Astrocyte of the spinal cord (primary cell): ENCODE measurements at regions not wholly inside any gene's neighbourhood (a gene's known extent, or its start where the extent isn't known, plus 50 kb on each side); places are given as distances from the start of the nearest gene placed in this dataset.

ENCODE experiments used
- DNase-seq: peaks from one replicate; pipeline ENCODE4 v3.0.0; 2011; ENCODE audit warnings: low read depth, low spot score
- H3K4me3 ChIP-seq: 2 replicates; pipeline ENCODE4 v1.5.1; 2011; ENCODE audit warnings: low read depth, mild to moderate bottlenecking, low read length, moderate library complexity
- in situ Hi-C: cut with HindIII; loops from 2 replicates; pipeline ENCODE4 v1.10.0; 2017; ENCODE audit warnings: low sequenced_read_pairs
- TF ChIP-seq, protein P1 (sequence below): IDR thresholded peaks from 2 replicates; pipeline ENCODE4 v1.5.1; 2012; ENCODE audit warnings: low read depth, mild to moderate bottlenecking, low read length, inconsistent platforms

DNA sequence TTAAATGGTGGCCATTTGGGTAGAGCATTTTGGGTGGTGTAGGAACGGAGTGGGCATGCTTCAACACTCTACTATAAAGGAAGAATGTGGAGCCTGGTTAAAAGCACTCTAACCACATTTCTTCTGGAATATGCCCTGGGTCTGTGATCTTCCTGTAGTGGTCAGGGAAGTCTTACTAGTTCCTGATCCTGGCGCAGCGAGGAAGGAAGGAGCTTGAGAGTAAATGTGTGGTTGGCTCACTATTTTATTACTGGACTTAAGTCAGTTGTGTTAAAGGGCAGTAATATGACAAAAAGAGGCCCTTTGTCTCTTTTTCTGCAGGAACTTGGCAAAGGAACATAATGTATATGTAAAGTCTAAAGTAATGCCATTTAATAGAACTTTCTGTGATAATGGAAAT is 197.6 kb upstream of the ZPLD1 start:
- TF ChIP-seq, protein P1, sequence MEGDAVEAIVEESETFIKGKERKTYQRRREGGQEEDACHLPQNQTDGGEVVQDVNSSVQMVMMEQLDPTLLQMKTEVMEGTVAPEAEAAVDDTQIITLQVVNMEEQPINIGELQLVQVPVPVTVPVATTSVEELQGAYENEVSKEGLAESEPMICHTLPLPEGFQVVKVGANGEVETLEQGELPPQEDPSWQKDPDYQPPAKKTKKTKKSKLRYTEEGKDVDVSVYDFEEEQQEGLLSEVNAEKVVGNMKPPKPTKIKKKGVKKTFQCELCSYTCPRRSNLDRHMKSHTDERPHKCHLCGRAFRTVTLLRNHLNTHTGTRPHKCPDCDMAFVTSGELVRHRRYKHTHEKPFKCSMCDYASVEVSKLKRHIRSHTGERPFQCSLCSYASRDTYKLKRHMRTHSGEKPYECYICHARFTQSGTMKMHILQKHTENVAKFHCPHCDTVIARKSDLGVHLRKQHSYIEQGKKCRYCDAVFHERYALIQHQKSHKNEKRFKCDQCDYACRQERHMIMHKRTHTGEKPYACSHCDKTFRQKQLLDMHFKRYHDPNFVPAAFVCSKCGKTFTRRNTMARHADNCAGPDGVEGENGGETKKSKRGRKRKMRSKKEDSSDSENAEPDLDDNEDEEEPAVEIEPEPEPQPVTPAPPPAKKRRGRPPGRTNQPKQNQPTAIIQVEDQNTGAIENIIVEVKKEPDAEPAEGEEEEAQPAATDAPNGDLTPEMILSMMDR, result no peak
- H3K4me3 ChIP-seq, result no peak overlapping the region
- in situ Hi-C loops, result no loop called here

DNA sequence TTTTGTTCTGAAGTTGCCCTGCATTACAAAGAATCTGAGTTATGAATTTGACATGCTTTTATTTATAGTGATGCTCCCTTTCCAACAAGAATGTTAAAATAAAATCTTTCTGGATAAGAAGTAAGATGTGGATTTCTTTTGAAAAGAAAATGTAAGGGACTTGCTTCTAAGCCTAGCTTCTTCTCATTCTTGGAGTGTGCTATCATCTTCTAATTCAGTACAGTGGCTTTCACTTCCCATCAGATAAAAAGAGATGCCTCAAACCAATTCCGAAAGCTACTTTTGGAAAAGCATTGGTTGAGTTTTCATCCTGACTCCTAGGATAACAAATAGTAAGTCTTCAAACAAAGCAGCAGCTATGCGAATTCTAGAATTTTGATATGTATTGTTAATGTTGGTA is 197.0 kb upstream of the ZPLD1 start:
- in situ Hi-C loops, result no loop called here
- no peak overlapping the region for H3K4me3 ChIP-seq
- no peak for DNase-seq
- TF ChIP-seq, protein P1, result no peak

More for the DNA sequence above, 197.6 kb upstream of the ZPLD1 start:
- DNase-seq, result no peak

DNA sequence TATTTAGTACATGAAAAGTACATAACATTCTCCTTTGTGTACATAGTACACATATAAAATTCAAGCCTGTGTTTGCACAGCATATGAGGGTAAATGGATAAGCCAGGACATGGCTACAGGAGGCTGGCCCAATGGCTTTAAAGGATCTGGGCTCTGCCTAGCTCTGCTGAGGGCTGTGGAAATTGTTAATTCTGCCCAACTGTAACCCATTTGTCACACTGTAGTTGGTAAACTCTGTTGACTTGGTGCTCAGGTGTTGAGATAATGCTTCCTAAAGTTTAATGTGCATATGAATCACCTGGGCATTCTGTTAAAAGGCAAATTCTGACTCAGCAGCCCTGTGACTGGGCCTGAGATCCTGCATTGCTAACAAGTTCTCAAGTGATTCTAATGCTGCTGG is 196.5 kb upstream of the ZPLD1 start:
- in situ Hi-C loops, result no loop called here
- H3K4me3 ChIP-seq, result no peak overlapping the region
- TF ChIP-seq, protein P1, result no peak
- no peak for DNase-seq

DNA sequence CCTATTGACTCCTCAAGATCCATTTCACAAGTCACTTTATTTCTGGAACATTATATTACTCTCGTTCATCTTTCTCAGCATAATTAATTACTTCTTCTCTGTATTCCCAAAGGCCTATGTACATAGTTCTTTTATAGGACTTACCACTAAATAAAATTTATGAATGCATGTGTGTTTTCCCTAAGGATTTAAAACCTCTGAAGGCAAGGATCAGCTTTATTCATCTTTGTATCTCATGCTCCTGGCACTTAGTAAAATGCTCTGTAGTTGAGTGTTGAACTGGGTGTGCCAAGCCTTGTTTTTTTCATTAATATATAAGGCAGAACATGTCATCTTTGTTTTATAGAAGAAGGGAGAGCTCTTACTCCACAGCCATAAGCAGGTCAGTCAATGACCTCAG is 194.1 kb upstream of the ZPLD1 start:
- no peak overlapping the region for H3K4me3 ChIP-seq
- TF ChIP-seq, protein P1, result no peak
- no peak for DNase-seq
- in situ Hi-C loops, result no loop called here

DNA sequence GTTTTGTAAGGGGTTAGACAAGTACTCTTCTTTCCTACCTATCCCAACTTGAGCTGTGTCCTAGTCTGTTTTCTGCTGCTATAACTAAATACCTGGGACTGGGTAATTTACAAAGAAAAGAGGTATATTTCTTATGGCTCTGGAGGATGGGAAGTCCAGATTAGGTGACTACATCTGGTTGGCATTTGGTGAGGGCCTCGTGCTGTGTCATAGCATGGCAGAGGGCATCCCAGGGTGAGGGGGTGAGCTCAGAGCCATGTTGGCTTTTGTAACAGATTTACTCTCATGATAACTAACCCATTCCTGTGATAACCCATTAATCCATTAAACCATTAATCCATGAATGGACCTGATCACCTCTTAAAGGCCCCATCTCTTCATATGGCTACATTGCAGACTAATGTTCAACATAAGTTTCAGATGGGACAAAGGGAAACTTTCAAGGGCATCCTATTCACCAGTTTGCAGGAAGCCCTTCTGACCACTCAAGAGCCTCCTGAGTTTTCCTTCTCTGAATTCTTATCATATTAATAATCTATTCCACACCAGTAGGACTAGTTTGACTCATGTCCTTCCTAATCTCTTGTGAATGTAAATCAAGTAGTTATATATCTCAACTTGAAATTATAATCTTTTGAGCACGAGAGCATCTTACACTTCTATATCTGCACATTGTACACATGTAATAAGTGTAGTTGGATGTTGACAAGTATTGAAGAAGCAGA is 185.7 kb upstream of the ZPLD1 start:
- TF ChIP-seq, protein P1, result no peak
- DNase-seq, result no peak
- in situ Hi-C loops, result no loop called here
- H3K4me3 ChIP-seq, result no peak overlapping the region

DNA sequence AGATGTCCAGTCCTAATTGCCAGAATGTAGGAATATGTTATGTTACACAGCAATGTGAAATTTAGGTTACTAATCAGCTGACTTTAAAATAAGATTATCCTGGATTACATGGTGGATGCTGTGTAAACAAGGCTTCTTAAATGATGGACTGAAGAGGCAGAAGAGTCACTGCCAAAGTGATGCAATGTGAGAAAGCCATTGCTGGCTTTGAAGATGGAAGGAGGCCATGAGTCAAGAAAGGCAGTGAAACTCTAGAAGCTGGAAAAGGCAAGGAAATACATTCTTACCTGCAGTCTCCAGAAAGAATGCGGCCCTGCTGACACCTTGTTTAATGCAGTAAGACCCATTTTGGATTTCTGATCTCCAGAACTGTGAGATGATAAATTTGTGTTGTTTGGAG is 179.1 kb upstream of the ZPLD1 start:
- in situ Hi-C loops, result no loop called here
- no peak for DNase-seq
- H3K4me3 ChIP-seq, result no peak overlapping the region
- TF ChIP-seq, protein P1, result no peak
